PC-3 (cell line): ENCODE measurements at regions not wholly inside any gene's neighbourhood (a gene's known extent, or its start where the extent isn't known, plus 50 kb on each side); places are given as distances from the start of the nearest gene placed in this dataset.

Experiments
- ATAC-seq: fragments of 200-7000 bp; cut with Tn5 transposase; 2 replicates; pipeline ENCODE4 v1.9.1; 2020; ENCODE audit warnings: mild to moderate bottlenecking, moderate library complexity
- BruUV-seq: library from RNA; stranded (reverse); fragments of 400-500 nt; replicated peaks from 2 replicates; lab custom pipeline; 2021; lab: Mats Ljungman, UMichigan
- CTCF ChIA-PET: fragments of 300-600 bp; sonication (Branson Sonifier 250); formaldehyde crosslinking; loops from one replicate; lab custom pipeline; 2022; ENCODE audit warnings: antibody characterized with exemption; lab: Charles Lee
- POLR2A ChIA-PET: fragments of 300-600 bp; sonication (Branson Sonifier 250); formaldehyde crosslinking; loops from one replicate; lab custom pipeline; 2022; ENCODE audit warnings: antibody characterized with exemption; ENCODE audit not compliant: unreplicated experiment; lab: Charles Lee
- DNase-seq: peaks from one replicate; pipeline ENCODE4 v3.0.0-alpha.2; 2015
- H2AFZ ChIP-seq: fragments of 300-600 bp; sonication (generic); 2 replicates; pipeline ENCODE4 v1.6.0; 2016; ENCODE audit warnings: antibody characterized with exemption, low read length
- H3F3A ChIP-seq: fragments of 300-600 bp; sonication (generic); one replicate; pipeline ENCODE4 v1.6.0; 2017; ENCODE audit warnings: antibody characterized with exemption, low read length, control low read depth, mild to moderate bottlenecking; ENCODE audit not compliant: unreplicated experiment
- H3K27ac ChIP-seq: fragments of 300-600 bp; sonication (generic); 2 replicates; pipeline ENCODE4 v1.5.1; 2016; ENCODE audit warnings: mild to moderate bottlenecking, low read length
- H3K27me3 ChIP-seq: fragments of 300-600 bp; sonication (generic); 2 replicates; pipeline ENCODE4 v1.6.1; 2016; ENCODE audit warnings: low read length, mixed read lengths
- H3K36me3 ChIP-seq: fragments of 300-600 bp; sonication (generic); 2 replicates; pipeline ENCODE4 v1.6.1; 2016; ENCODE audit warnings: low read depth, mixed run types, low read length, mixed read lengths
- H3K4me1 ChIP-seq: fragments of 300-600 bp; sonication (generic); 2 replicates; pipeline ENCODE4 v1.5.1; 2016; ENCODE audit warnings: low read length; ENCODE audit not compliant: insufficient read depth
- H3K4me2 ChIP-seq: fragments of 300-600 bp; sonication (generic); 2 replicates; pipeline ENCODE4 v1.6.0; 2016; ENCODE audit warnings: low read length
- H3K4me3 ChIP-seq: fragments of 300-600 bp; sonication (generic); 2 replicates; pipeline ENCODE4 v1.5.1; 2016; ENCODE audit warnings: mild to moderate bottlenecking, low read length, mixed read lengths
- H3K79me2 ChIP-seq: fragments of 300-600 bp; sonication (generic); 2 replicates; pipeline ENCODE4 v1.6.1; 2017; ENCODE audit warnings: low read length, mixed read lengths
- H3K9ac ChIP-seq: fragments of 300-600 bp; sonication (generic); 2 replicates; pipeline ENCODE4 v1.6.0; 2016; ENCODE audit warnings: mild to moderate bottlenecking, low read length
- H3K9me2 ChIP-seq: fragments of 300-600 bp; sonication (generic); replicated peaks from 2 replicates; pipeline ENCODE4 v1.6.1; 2016; ENCODE audit warnings: mixed run types, low read length, mixed read lengths
- H3K9me3 ChIP-seq: fragments of 300-600 bp; sonication (generic); 2 replicates; pipeline ENCODE4 v1.6.1; 2016; ENCODE audit warnings: low read length, mixed read lengths
- H4K20me1 ChIP-seq: fragments of 300-600 bp; sonication (generic); 2 replicates; pipeline ENCODE4 v1.6.1; 2016; ENCODE audit warnings: low read length, mixed read lengths
- EZH2 ChIP-seq: fragments of 300-600 bp; sonication (generic); IDR thresholded peaks from one replicate; pipeline ENCODE4 v1.6.1; 2017; ENCODE audit warnings: antibody characterized with exemption, mild to moderate bottlenecking, low read length; ENCODE audit not compliant: unreplicated experiment
- EZH2phosphoT487 ChIP-seq: fragments of 300-600 bp; sonication (generic); IDR thresholded peaks from 2 replicates; pipeline ENCODE4 v1.6.1; 2018; ENCODE audit warnings: mild to moderate bottlenecking, antibody characterized with exemption, low read length, borderline replicate concordance
- intact Hi-C: fragments of 100-400 bp; cut with micrococcal nuclease; formaldehyde crosslinking; loops from 2 replicates; pipeline ENCODE4 v1.9.0; 2023
- TF ChIP-seq, protein P1 (sequence below): fragments of 300-600 bp; sonication (generic); conservative IDR thresholded peaks from 2 replicates; pipeline ENCODE4 v1.5.1; 2017; ENCODE audit warnings: antibody characterized with exemption, low read depth, mild to moderate bottlenecking, low read length

DNA sequence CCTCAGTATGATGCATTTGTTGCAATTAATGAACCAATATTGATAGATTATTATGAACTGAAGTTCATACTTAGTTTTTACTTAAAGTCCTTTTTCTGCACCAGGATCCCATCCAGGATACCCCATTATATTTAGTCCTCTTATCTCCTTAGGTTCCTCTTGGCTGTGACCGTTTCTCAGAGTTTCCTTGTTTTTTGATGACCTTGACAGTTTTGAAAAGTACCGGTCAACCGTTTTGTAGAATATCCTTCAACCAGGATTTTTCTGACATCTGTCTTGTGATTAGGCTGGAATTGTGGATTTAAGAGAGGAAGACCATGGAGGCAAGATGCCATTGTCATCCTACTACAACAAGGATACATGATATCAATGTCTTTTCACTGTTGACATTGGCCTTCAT lies 98.0 kb upstream of the F13A1 start:
- no peaks in the 10 kb centered on the region for H3K79me2 ChIP-seq
- H3K36me3 ChIP-seq: no peaks in the 10 kb centered on the region
- no peaks in the 10 kb centered on the region for H3K4me1 ChIP-seq
- POLR2A ChIA-PET: no interaction called here
- peaks cover 9% of the 10 kb centered on the region; the same call in 1 of the 2 replicates for H3K27me3 ChIP-seq
- no peak overlapping the region for H3K4me3 ChIP-seq
- H3K9me2 ChIP-seq: no peaks in the 10 kb centered on the region
- H3F3A ChIP-seq: no peaks in the 10 kb centered on the region
- no TSS peak for BruUV-seq
- no peak overlapping the region for H3K27ac ChIP-seq
- no peak overlapping the region for H3K9ac ChIP-seq
- H3K4me2 ChIP-seq: no peak overlapping the region
- intact Hi-C loops: no loop called here
- ATAC-seq (no peak), DNase-seq (no peak)
- no peaks in the 10 kb centered on the region for H4K20me1 ChIP-seq
- CTCF ChIA-PET: no interaction called here
- TF ChIP-seq, protein P1, sequence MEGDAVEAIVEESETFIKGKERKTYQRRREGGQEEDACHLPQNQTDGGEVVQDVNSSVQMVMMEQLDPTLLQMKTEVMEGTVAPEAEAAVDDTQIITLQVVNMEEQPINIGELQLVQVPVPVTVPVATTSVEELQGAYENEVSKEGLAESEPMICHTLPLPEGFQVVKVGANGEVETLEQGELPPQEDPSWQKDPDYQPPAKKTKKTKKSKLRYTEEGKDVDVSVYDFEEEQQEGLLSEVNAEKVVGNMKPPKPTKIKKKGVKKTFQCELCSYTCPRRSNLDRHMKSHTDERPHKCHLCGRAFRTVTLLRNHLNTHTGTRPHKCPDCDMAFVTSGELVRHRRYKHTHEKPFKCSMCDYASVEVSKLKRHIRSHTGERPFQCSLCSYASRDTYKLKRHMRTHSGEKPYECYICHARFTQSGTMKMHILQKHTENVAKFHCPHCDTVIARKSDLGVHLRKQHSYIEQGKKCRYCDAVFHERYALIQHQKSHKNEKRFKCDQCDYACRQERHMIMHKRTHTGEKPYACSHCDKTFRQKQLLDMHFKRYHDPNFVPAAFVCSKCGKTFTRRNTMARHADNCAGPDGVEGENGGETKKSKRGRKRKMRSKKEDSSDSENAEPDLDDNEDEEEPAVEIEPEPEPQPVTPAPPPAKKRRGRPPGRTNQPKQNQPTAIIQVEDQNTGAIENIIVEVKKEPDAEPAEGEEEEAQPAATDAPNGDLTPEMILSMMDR: no peak
- TF ChIP-seq EZH2phosphoT487 (no peak), EZH2 (no peak)
- no peaks in the 10 kb centered on the region for H3K9me3 ChIP-seq
- no peak overlapping the region for H2AFZ ChIP-seq

DNA sequence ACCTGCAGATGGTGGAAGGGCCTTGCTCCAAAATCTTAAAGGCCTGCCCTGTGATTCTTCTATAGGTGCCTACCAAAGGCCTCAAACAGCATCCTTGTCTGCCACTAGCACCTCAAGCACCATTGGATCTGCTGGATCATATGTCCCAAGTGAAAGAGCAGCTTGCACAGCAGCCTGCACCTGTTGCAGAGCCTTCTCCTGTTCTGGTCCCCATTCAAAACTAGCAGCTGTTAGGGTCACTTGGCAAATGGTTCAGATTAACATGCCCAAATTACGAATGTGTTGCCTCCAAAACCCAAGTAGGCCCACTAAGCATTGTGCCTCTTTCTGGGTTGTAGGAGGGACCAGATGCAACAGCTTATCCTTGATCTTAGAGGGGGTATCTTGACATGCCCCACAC lies 99.6 kb upstream of the F13A1 start:
- no peaks in the 10 kb centered on the region for H3K36me3 ChIP-seq
- H3K27me3 ChIP-seq: peaks cover 9% of the 10 kb centered on the region; the same call in 1 of the 2 replicates
- no peak for ATAC-seq
- no peak overlapping the region for H3K9ac ChIP-seq
- ChIA-PET POLR2A (no interaction called here), CTCF (no interaction called here)
- no peak overlapping the region for H3K4me2 ChIP-seq
- no peaks in the 10 kb centered on the region for H3K9me3 ChIP-seq
- H3K4me1 ChIP-seq: no peaks in the 10 kb centered on the region
- H3F3A ChIP-seq: no peaks in the 10 kb centered on the region
- BruUV-seq: no TSS peak
- H2AFZ ChIP-seq: no peak overlapping the region
- H4K20me1 ChIP-seq: no peaks in the 10 kb centered on the region
- no peaks in the 10 kb centered on the region for H3K9me2 ChIP-seq
- intact Hi-C loops: no loop called here
- H3K4me3 ChIP-seq: no peak overlapping the region
- TF ChIP-seq EZH2phosphoT487 (no peak), EZH2 (no peak)
- TF ChIP-seq, protein P1: no peak
- H3K27ac ChIP-seq: no peak overlapping the region
- no peaks in the 10 kb centered on the region for H3K79me2 ChIP-seq
- no peak for DNase-seq

DNA sequence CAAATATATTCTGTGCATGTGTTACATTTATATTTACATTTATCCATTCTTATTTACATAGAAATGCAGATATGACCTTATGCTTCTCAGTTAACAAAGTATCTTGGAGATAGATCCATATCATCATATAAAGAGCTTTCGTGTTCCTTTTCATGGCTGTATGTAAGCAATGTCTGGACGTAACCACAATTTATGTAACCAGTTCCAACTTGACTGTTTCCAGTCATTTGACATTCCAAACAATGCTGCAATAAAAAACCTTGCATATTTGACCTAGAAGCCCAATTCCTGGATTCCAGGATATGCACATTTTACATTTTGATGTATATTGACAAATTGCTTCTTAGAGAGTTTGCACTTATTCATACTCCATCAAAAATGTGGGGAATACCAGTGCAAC lies 113.7 kb upstream of the F13A1 start:
- no peaks in the 10 kb centered on the region for H3K9me2 ChIP-seq
- ChIA-PET POLR2A (no interaction called here), CTCF (no interaction called here)
- intact Hi-C loops: no loop called here
- H3F3A ChIP-seq: no peaks in the 10 kb centered on the region
- no peak overlapping the region for H3K27ac ChIP-seq
- H4K20me1 ChIP-seq: no peaks in the 10 kb centered on the region
- no peaks in the 10 kb centered on the region for H3K9me3 ChIP-seq
- H3K9ac ChIP-seq: no peak overlapping the region
- H3K4me3 ChIP-seq: no peak overlapping the region
- TF ChIP-seq EZH2 (no peak), EZH2phosphoT487 (no peak)
- TF ChIP-seq, protein P1: no peak
- H3K4me1 ChIP-seq: no peaks in the 10 kb centered on the region
- DNase-seq (no peak), ATAC-seq (no peak)
- H3K79me2 ChIP-seq: no peaks in the 10 kb centered on the region
- H3K4me2 ChIP-seq: no peak overlapping the region
- H2AFZ ChIP-seq: no peak overlapping the region
- H3K36me3 ChIP-seq: no peaks in the 10 kb centered on the region
- no TSS peak for BruUV-seq
- H3K27me3 ChIP-seq: 0 out of 2 replicates have a peak, but pooled peaks cover 2% of the 10 kb centered on the region
